ENCODE measurements at regions not wholly inside any gene's neighbourhood (a gene's known extent, or its start where the extent isn't known, plus 50 kb on each side); places are given as distances from the start of the nearest gene placed in this dataset.

DNA sequence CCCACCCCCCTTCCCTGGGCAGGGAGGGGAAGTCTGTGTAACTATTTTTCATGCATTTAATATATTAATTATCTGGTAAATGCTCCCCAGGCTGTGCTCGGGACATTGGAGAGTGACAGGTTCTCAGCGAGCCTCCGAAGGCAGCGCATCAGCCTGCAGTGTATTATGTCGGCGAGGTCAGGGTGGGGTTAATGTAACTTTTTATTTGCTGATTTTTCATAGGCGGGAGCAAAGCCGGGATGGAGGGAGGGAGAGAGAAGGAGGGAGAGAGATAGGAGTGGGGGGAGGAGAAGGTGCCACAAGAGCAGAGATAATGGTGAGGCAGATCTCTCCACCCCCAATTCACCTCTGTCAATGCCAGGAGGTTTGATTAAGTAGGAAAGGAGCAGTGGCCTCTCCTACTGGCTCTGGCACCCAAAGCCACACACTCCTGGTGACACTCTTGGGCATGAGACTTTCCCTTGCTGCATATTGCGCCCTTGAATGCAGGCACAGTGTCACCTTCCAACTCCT, 104.0 kb downstream of the MRM1 start:
- no peak for TF ChIP-seq POLR2A (IDR thresholded peaks at IDR 0.05; ENCODE audit: low read depth, low read length)
- TF ChIP-seq POLR2AphosphoS5 (IDR thresholded peaks at IDR 0.05; ENCODE audit: low read depth, low read length): no peak

Data from GM12892 (cell line).